HEK293 (cell line): ENCODE measurements at regions not wholly inside any gene's neighbourhood (a gene's known extent, or its start where the extent isn't known, plus 50 kb on each side); places are given as distances from the start of the nearest gene placed in this dataset.

Experiments
- CTCF ChIA-PET: fragments of 350-600 bp; formaldehyde crosslinking; extraction: SDS; loops from one replicate; lab custom pipeline; 2021; ENCODE audit warnings: antibody characterized with exemption; lab: Yijun Ruan, JAX
- POLR2A ChIA-PET: fragments of 300-600 bp; formaldehyde crosslinking; extraction: SDS; loops from one replicate; lab custom pipeline; 2020; ENCODE audit warnings: antibody characterized with exemption, inconsistent platforms; lab: Yijun Ruan, JAX
- H3K27ac ChIP-seq: fragments of 200-500 bp; sonication (Bioruptor generic); 2 replicates; pipeline ENCODE4 v1.5.1; 2014; ENCODE audit warnings: low read depth, low read length, control low read depth, inconsistent platforms; ENCODE audit errors: extremely low read depth
- H3K36me3 ChIP-seq, 2 experiments: fragments of 200-500 bp in 1 of 2; sonication (Bioruptor generic) in 1 of 2; 1 replicate in 1 of 2; 2 replicates in 1 of 2; pipeline ENCODE4 v1.5.1; 2014 to 2017; ENCODE audit warnings: inconsistent platforms in 2 of 2, low read length in 2 of 2; ENCODE audit not compliant: control insufficient read depth in 2 of 2, insufficient read depth in 1 of 2
- H3K4me1 ChIP-seq: fragments of 200-500 bp; sonication (Bioruptor generic); 2 replicates; pipeline ENCODE4 v1.5.1; 2014; ENCODE audit warnings: mild to moderate bottlenecking, low read length, inconsistent platforms; ENCODE audit not compliant: control insufficient read depth, insufficient read depth
- H3K4me3 ChIP-seq: 2 replicates; pipeline ENCODE4 v1.5.1; 2011; ENCODE audit warnings: low read depth, mild to moderate bottlenecking, control low read depth, low read length, moderate library complexity
- H3K9me3 ChIP-seq: fragments of 200-500 bp; sonication (Bioruptor generic); 2 replicates; pipeline ENCODE4 v1.5.1; 2014; ENCODE audit warnings: low read depth, low read length, inconsistent platforms; ENCODE audit not compliant: control insufficient read depth, insufficient read depth
- CTCF ChIP-seq: fragments of 450-650 bp; formaldehyde crosslinking; IDR thresholded peaks from 2 replicates; pipeline ENCODE4 v1.5.1; 2016; ENCODE audit warnings: missing biosample characterization, missing genetic modification characterization
- KLF9 ChIP-seq: fragments of 450-650 bp; formaldehyde crosslinking; IDR thresholded peaks from 2 replicates; pipeline ENCODE4 v1.5.1; 2016; ENCODE audit warnings: missing biosample characterization, missing genetic modification characterization, low read depth
- PATZ1 ChIP-seq: fragments of 450-650 bp; formaldehyde crosslinking; IDR thresholded peaks from 2 replicates; pipeline ENCODE4 v1.5.1; 2016; ENCODE audit warnings: missing biosample characterization, missing genetic modification characterization
- REST ChIP-seq: fragments of 450-650 bp; formaldehyde crosslinking; IDR thresholded peaks from 2 replicates; pipeline ENCODE4 v1.5.1; 2016; ENCODE audit warnings: missing biosample characterization, missing genetic modification characterization
- SCRT2 ChIP-seq: fragments of 450-650 bp; formaldehyde crosslinking; IDR thresholded peaks from 2 replicates; pipeline ENCODE4 v1.5.1; 2016; ENCODE audit warnings: missing biosample characterization, missing genetic modification characterization
- ZNF157 ChIP-seq: fragments of 450-650 bp; formaldehyde crosslinking; IDR thresholded peaks from 2 replicates; pipeline ENCODE4 v1.5.1; 2016; ENCODE audit warnings: missing biosample characterization, missing genetic modification characterization
- ZNF211 ChIP-seq: fragments of 450-650 bp; formaldehyde crosslinking; IDR thresholded peaks from 2 replicates; pipeline ENCODE4 v1.5.1; 2016; ENCODE audit warnings: low read depth, missing biosample characterization, missing genetic modification characterization
- ZNF23 ChIP-seq: fragments of 450-650 bp; formaldehyde crosslinking; IDR thresholded peaks from 2 replicates; pipeline ENCODE4 v1.5.1; 2016; ENCODE audit warnings: missing biosample characterization, missing genetic modification characterization, borderline replicate concordance
- ZNF266 ChIP-seq: fragments of 450-650 bp; formaldehyde crosslinking; IDR thresholded peaks from 2 replicates; pipeline ENCODE4 v1.5.1; 2016; ENCODE audit warnings: missing biosample characterization, missing genetic modification characterization, low read depth
- ZNF274 ChIP-seq, 2 experiments: fragments of 200-500 bp in 1 of 2; fragments of 450-650 bp in 1 of 2; sonication (Bioruptor generic) in 1 of 2; formaldehyde crosslinking in 1 of 2; IDR thresholded peaks; 2 replicates each; pipeline versions ENCODE4 v1.5.1 to v1.6.1; 2014 to 2016; ENCODE audit warnings: borderline replicate concordance in 1 of 2, inconsistent platforms in 1 of 2, low read length in 1 of 2, missing biosample characterization in 1 of 2, missing genetic modification characterization in 1 of 2
- ZNF324 ChIP-seq: fragments of 450-650 bp; formaldehyde crosslinking; IDR thresholded peaks from 2 replicates; pipeline ENCODE4 v1.5.1; 2016; ENCODE audit warnings: missing biosample characterization, missing genetic modification characterization
- ZNF341 ChIP-seq: fragments of 450-650 bp; formaldehyde crosslinking; IDR thresholded peaks from 2 replicates; pipeline ENCODE4; 2016; ENCODE audit warnings: low read depth, missing biosample characterization, missing genetic modification characterization
- ZNF366 ChIP-seq: fragments of 450-650 bp; formaldehyde crosslinking; conservative IDR thresholded peaks from 2 replicates; pipeline ENCODE4 v1.5.1; 2016; ENCODE audit warnings: missing biosample characterization, missing genetic modification characterization
- ZNF626 ChIP-seq: fragments of 450-650 bp; sonication (Bioruptor Pico); formaldehyde crosslinking; IDR thresholded peaks from 2 replicates; pipeline ENCODE4 v1.5.1; 2018; ENCODE audit warnings: missing biosample characterization, missing genetic modification characterization, inconsistent platforms
- ZNF629 ChIP-seq: fragments of 450-650 bp; formaldehyde crosslinking; IDR thresholded peaks from 2 replicates; pipeline ENCODE4 v1.5.1; 2017; ENCODE audit warnings: missing biosample characterization, missing genetic modification characterization
- ZNF660 ChIP-seq: fragments of 450-650 bp; IDR thresholded peaks from 2 replicates; pipeline ENCODE4 v1.5.1; 2018; ENCODE audit warnings: missing biosample characterization, mild to moderate bottlenecking, missing genetic modification characterization
- ZNF692 ChIP-seq: fragments of 450-650 bp; formaldehyde crosslinking; IDR thresholded peaks from 2 replicates; pipeline ENCODE4 v1.5.1; 2016; ENCODE audit warnings: missing biosample characterization, missing genetic modification characterization
- ZNF747 ChIP-seq: fragments of 450-650 bp; formaldehyde crosslinking; IDR thresholded peaks from 2 replicates; pipeline ENCODE4 v1.5.1; 2016; ENCODE audit warnings: missing biosample characterization, missing genetic modification characterization
- ZNF791 ChIP-seq: fragments of 450-650 bp; formaldehyde crosslinking; IDR thresholded peaks from 2 replicates; pipeline ENCODE4 v1.5.1; 2016; ENCODE audit warnings: missing biosample characterization, missing genetic modification characterization

GRCh38 chr2:49861821-49862220 is 707.5 kb upstream of the FSHR start:
- Histone ChIP-seq H3K4me1 (no peaks in the 10 kb centered on the region), H3K36me3 (no peaks in the 10 kb centered on the region), H3K27ac (no peak overlapping the region), H3K4me3 (no peak overlapping the region), H3K9me3 (no peaks in the 10 kb centered on the region)
- no peak for TF ChIP-seq ZNF157
- TF ChIP-seq ZNF211 (tag by site-specific recombination), result no peak
- TF ChIP-seq ZNF341 (tag by site-specific recombination), result no peak
- no peak for TF ChIP-seq REST (tag by site-specific recombination)
- TF ChIP-seq SCRT2 (tag by site-specific recombination), result no peak
- TF ChIP-seq ZNF692 (tag by site-specific recombination), result no peak
- no peak for TF ChIP-seq ZNF23 (tag by site-specific recombination)
- no peak for TF ChIP-seq ZNF324 (tag by site-specific recombination)
- TF ChIP-seq ZNF660 (tag by site-specific recombination), result no peak
- TF ChIP-seq ZNF266 (tag by site-specific recombination), result no peak
- TF ChIP-seq ZNF747 (tag by site-specific recombination), result no peak
- TF ChIP-seq KLF9 (tag by site-specific recombination), result no peak
- TF ChIP-seq CTCF (tag by site-specific recombination), result no peak
- TF ChIP-seq ZNF626 (tag by site-specific recombination), result no peak
- TF ChIP-seq ZNF274 (IDR thresholded peaks at IDR 0.05; ENCODE audit: low read length), result no peak
- no peak for TF ChIP-seq ZNF274 (tag by site-specific recombination; IDR thresholded peaks at IDR 0.05; ENCODE audit: borderline replicate concordance)
- no peak for TF ChIP-seq ZNF366 (tag by site-specific recombination)
- no peak for TF ChIP-seq ZNF629 (tag by site-specific recombination)
- no peak for TF ChIP-seq PATZ1 (tag by site-specific recombination)
- TF ChIP-seq ZNF791 (tag by site-specific recombination), result no peak
- ChIA-PET POLR2A (no interaction called here), CTCF (no interaction called here)
